ENCODE measurements at regions not wholly inside any gene's neighbourhood (a gene's known extent, or its start where the extent isn't known, plus 50 kb on each side); places are given as distances from the start of the nearest gene placed in this dataset.

GRCh38 chr5:57795203-57795602 is 312.6 kb upstream of the ACTBL2 start:
- H3K4me1 Mint-ChIP-seq (ENCODE audit: low read depth), result no peaks in the 10 kb centered on the region
- H3K9me3 Mint-ChIP-seq, result no peaks in the 10 kb centered on the region
- no peak for TF ChIP-seq CTCF (IDR thresholded peaks at IDR 0.05)
- DNase-seq, result no peak
- ATAC-seq, result no peak
- H3K4me3 Mint-ChIP-seq, result no peak overlapping the region
- intact Hi-C loops (cut with micrococcal nuclease), result no loop called here
- ChIA-PET CTCF (no interaction called here), POLR2A (no interaction called here)
- no peaks in the 10 kb centered on the region for H3K36me3 Mint-ChIP-seq (ENCODE audit: low read depth)
- H3K27ac Mint-ChIP-seq, result no peak overlapping the region
- peaks cover 1% of the 10 kb centered on the region for H3K27me3 Mint-ChIP-seq

- H3K9me3 Mint-ChIP-seq, result no peaks in the 10 kb centered on the region
- H3K4me1 Mint-ChIP-seq (ENCODE audit: low read depth), result no peaks in the 10 kb centered on the region
- H3K27me3 Mint-ChIP-seq, result peaks cover 2% of the 10 kb centered on the region
- no peak for ATAC-seq
- intact Hi-C loops (cut with micrococcal nuclease), result no loop called here
- H3K27ac Mint-ChIP-seq, result no peak overlapping the region
- no peak overlapping the region for H3K4me3 Mint-ChIP-seq
- no peak for TF ChIP-seq CTCF (IDR thresholded peaks at IDR 0.05)
- POLR2A ChIA-PET, result no interaction called here
- CTCF ChIA-PET, result no interaction called here
- no peak for DNase-seq
- no peaks in the 10 kb centered on the region for H3K36me3 Mint-ChIP-seq (ENCODE audit: low read depth)
These were observed 309.3 kb upstream of the ACTBL2 start for GRCh38 chr5:57791875-57792274.

GRCh38 chr5:57785946-57786345 is 303.3 kb upstream of the ACTBL2 start:
- Mint-ChIP-seq H3K9me3 (no peaks in the 10 kb centered on the region), H3K36me3 (ENCODE audit: low read depth) (no peaks in the 10 kb centered on the region), H3K4me1 (ENCODE audit: low read depth) (no peaks in the 10 kb centered on the region), H3K27me3 (peaks cover 4% of the 10 kb centered on the region), H3K27ac (no peak overlapping the region), H3K4me3 (no peak overlapping the region)
- ChIA-PET POLR2A (no interaction called here), CTCF (no interaction called here)
- intact Hi-C loops (cut with micrococcal nuclease), result no loop called here
- no peak for TF ChIP-seq CTCF (IDR thresholded peaks at IDR 0.05)
- no peak for DNase-seq
- ATAC-seq, result no peak

- TF ChIP-seq CTCF (IDR thresholded peaks at IDR 0.05), result no peak
- H3K27me3 Mint-ChIP-seq, result peaks cover 1% of the 10 kb centered on the region
- POLR2A ChIA-PET, result no interaction called here
- ATAC-seq (no peak), DNase-seq (no peak)
- intact Hi-C loops (cut with micrococcal nuclease), result no loop called here
- H3K36me3 Mint-ChIP-seq (ENCODE audit: low read depth), result no peaks in the 10 kb centered on the region
- no peak overlapping the region for H3K4me3 Mint-ChIP-seq
- CTCF ChIA-PET, result interaction anchor here (1.3 kb wide), 1 partner anchor 676 kb away, joined by 4 read pairs; no protein-coding TSS in a partner anchor
- no peaks in the 10 kb centered on the region for H3K9me3 Mint-ChIP-seq
- no peaks in the 10 kb centered on the region for H3K4me1 Mint-ChIP-seq (ENCODE audit: low read depth)
- H3K27ac Mint-ChIP-seq, result no peak overlapping the region
These were observed 301.5 kb upstream of the ACTBL2 start for GRCh38 chr5:57784121-57784520.

GRCh38 chr5:57783693-57784092 is 301.1 kb upstream of the ACTBL2 start:
- DNase-seq (no peak), ATAC-seq (no peak)
- no peak overlapping the region for H3K4me3 Mint-ChIP-seq
- TF ChIP-seq CTCF (IDR thresholded peaks at IDR 0.05), result no peak
- no peaks in the 10 kb centered on the region for H3K4me1 Mint-ChIP-seq (ENCODE audit: low read depth)
- H3K27me3 Mint-ChIP-seq, result peaks cover 1% of the 10 kb centered on the region
- no peaks in the 10 kb centered on the region for H3K36me3 Mint-ChIP-seq (ENCODE audit: low read depth)
- no peaks in the 10 kb centered on the region for H3K9me3 Mint-ChIP-seq
- H3K27ac Mint-ChIP-seq, result no peak overlapping the region
- ChIA-PET POLR2A (no interaction called here), CTCF (interaction anchor here (1.3 kb wide), 1 partner anchor 677 kb away, joined by 4 read pairs; no protein-coding TSS in a partner anchor)
- intact Hi-C loops (cut with micrococcal nuclease), result no loop called here
